SU-DHL-6 (cell line): ENCODE measurements at regions not wholly inside any gene's neighbourhood (a gene's known extent, or its start where the extent isn't known, plus 50 kb on each side); places are given as distances from the start of the nearest gene placed in this dataset.

Experiments
- H2AFZ ChIP-seq: fragments of 200-600 bp; sonication (generic); 2 replicates; pipeline ENCODE4 v1.6.1; 2014; ENCODE audit warnings: low read depth, mild to moderate bottlenecking, moderate library complexity, mixed read lengths, antibody characterized with exemption, low read length; ENCODE audit not compliant: severe bottlenecking
- H3F3A ChIP-seq: fragments of 200-600 bp; shearing (Covaris generic); 2 replicates; pipeline ENCODE4 v1.6.0; 2016; ENCODE audit warnings: antibody characterized with exemption, mild to moderate bottlenecking; ENCODE audit not compliant: insufficient read depth
- H3K27ac ChIP-seq: fragments of 200-600 bp; sonication (generic); 2 replicates; pipeline ENCODE4 v1.5.1; 2016; ENCODE audit warnings: low read depth, mild to moderate bottlenecking, low read length, moderate library complexity, mixed read lengths
- H3K27me3 ChIP-seq: fragments of 200-600 bp; sonication (generic), shearing (Covaris generic); 2 replicates; pipeline ENCODE4 v1.6.0; 2014; ENCODE audit warnings: mild to moderate bottlenecking, low read length
- H3K36me3 ChIP-seq: fragments of 200-600 bp; sonication (generic); 2 replicates; pipeline ENCODE4 v1.6.1; 2014; ENCODE audit warnings: mild to moderate bottlenecking, low read length, mixed read lengths
- H3K4me2 ChIP-seq: fragments of 300-600, 200-600 bp; shearing (Covaris generic), sonication (generic); 2 replicates; pipeline ENCODE4 v1.6.0; 2014; ENCODE audit warnings: low read length, low read depth, mild to moderate bottlenecking; ENCODE audit not compliant: poor library complexity, severe bottlenecking
- H3K4me3 ChIP-seq: fragments of 200-600 bp; sonication (generic); 2 replicates; pipeline ENCODE4 v1.5.1; 2014; ENCODE audit warnings: antibody characterized with exemption, low read length, mild to moderate bottlenecking, mixed read lengths; ENCODE audit not compliant: insufficient read depth, poor library complexity, severe bottlenecking
- H3K79me2 ChIP-seq: fragments of 200-600 bp; sonication (generic); 2 replicates; pipeline ENCODE4 v1.6.1; 2014; ENCODE audit warnings: mild to moderate bottlenecking, low read length, moderate library complexity; ENCODE audit not compliant: insufficient read depth
- H3K9ac ChIP-seq: fragments of 200-600 bp; sonication (generic); 2 replicates; pipeline ENCODE4 v1.7.0; 2014; ENCODE audit warnings: mild to moderate bottlenecking, low read length
- H3K9me2 ChIP-seq: fragments of 200-600 bp; sonication (generic); replicated peaks from 2 replicates; pipeline ENCODE4 v1.6.1; 2014; ENCODE audit warnings: low read length; ENCODE audit not compliant: insufficient read depth
- H3K9me3 ChIP-seq: fragments of 200-600 bp; sonication (generic); 2 replicates; pipeline ENCODE4 v1.6.1; 2014; ENCODE audit warnings: low read length, mixed read lengths; ENCODE audit not compliant: insufficient read depth
- H4K20me1 ChIP-seq: fragments of 200-600 bp; sonication (generic); 2 replicates; pipeline ENCODE4 v1.6.1; 2014; ENCODE audit warnings: low read depth, mild to moderate bottlenecking, antibody characterized with exemption, low read length, moderate library complexity, mixed read lengths
- CTCF ChIP-seq: fragments of 200-600 bp; sonication (generic); IDR thresholded peaks from one replicate; pipeline ENCODE4 v1.5.1; 2017; ENCODE audit warnings: antibody characterized with exemption, mild to moderate bottlenecking, low read length, moderate library complexity; ENCODE audit not compliant: insufficient read depth, poor library complexity, severe bottlenecking
- EZH2phosphoT487 ChIP-seq: fragments of 200-600 bp; sonication (generic), shearing (Covaris generic); conservative IDR thresholded peaks from 2 replicates; pipeline ENCODE4 v1.6.1; 2018; ENCODE audit warnings: mild to moderate bottlenecking, antibody characterized with exemption, low read length, moderate library complexity, mixed read lengths

- no peak overlapping the region for H3K27ac ChIP-seq
- TF ChIP-seq EZH2phosphoT487 (no peak), CTCF (no peak)
Observed at GRCh38 chr12:115823635-115824034, 453.9 kb downstream of the MED13L start.

GRCh38 chr12:115820656-115821055 is 456.8 kb downstream of the MED13L start:
- H3K36me3 ChIP-seq: no peaks in the 10 kb centered on the region
- H3K9me2 ChIP-seq: no peaks in the 10 kb centered on the region
- no peak overlapping the region for H2AFZ ChIP-seq
- no peak overlapping the region for H3K4me2 ChIP-seq
- H3K27ac ChIP-seq: no peak overlapping the region
- no peaks in the 10 kb centered on the region for H4K20me1 ChIP-seq
- no peaks in the 10 kb centered on the region for H3K27me3 ChIP-seq
- TF ChIP-seq CTCF (no peak), EZH2phosphoT487 (no peak)
- H3K9ac ChIP-seq: no peak overlapping the region
- H3K79me2 ChIP-seq: no peaks in the 10 kb centered on the region
- no peaks in the 10 kb centered on the region for H3K9me3 ChIP-seq
- no peaks in the 10 kb centered on the region for H3F3A ChIP-seq
- H3K4me3 ChIP-seq: no peak overlapping the region

More at GRCh38 chr12:115823635-115824034, 453.9 kb downstream of the MED13L start:
- Histone ChIP-seq H3K9me3 (no peaks in the 10 kb centered on the region), H4K20me1 (no peaks in the 10 kb centered on the region), H3K27me3 (no peaks in the 10 kb centered on the region), H3K36me3 (no peaks in the 10 kb centered on the region), H3K9me2 (no peaks in the 10 kb centered on the region), H3K9ac (no peak overlapping the region), H2AFZ (no peak overlapping the region), H3K4me2 (no peak overlapping the region), H3K4me3 (no peak overlapping the region), H3K79me2 (no peaks in the 10 kb centered on the region), H3F3A (no peaks in the 10 kb centered on the region)

GRCh38 chr12:115818973-115819372 is 458.5 kb downstream of the MED13L start:
- Histone ChIP-seq H3F3A (no peaks in the 10 kb centered on the region), H3K36me3 (no peaks in the 10 kb centered on the region), H3K27ac (no peak overlapping the region), H3K4me2 (no peak overlapping the region), H3K4me3 (no peak overlapping the region), H4K20me1 (no peaks in the 10 kb centered on the region), H3K9me3 (no peaks in the 10 kb centered on the region), H3K79me2 (no peaks in the 10 kb centered on the region), H3K9ac (no peak overlapping the region), H3K9me2 (no peaks in the 10 kb centered on the region), H3K27me3 (no peaks in the 10 kb centered on the region), H2AFZ (no peak overlapping the region)
- TF ChIP-seq EZH2phosphoT487 (no peak), CTCF (no peak)

GRCh38 chr12:115817389-115817788 is 460.1 kb downstream of the MED13L start:
- no peaks in the 10 kb centered on the region for H3K36me3 ChIP-seq
- H3K4me3 ChIP-seq: no peak overlapping the region
- TF ChIP-seq CTCF: no peak
- no peak for TF ChIP-seq EZH2phosphoT487
- no peak overlapping the region for H3K9ac ChIP-seq
- no peaks in the 10 kb centered on the region for H3F3A ChIP-seq
- H3K9me2 ChIP-seq: no peaks in the 10 kb centered on the region
- no peaks in the 10 kb centered on the region for H3K9me3 ChIP-seq
- no peak overlapping the region for H3K27ac ChIP-seq
- H2AFZ ChIP-seq: no peak overlapping the region
- H3K27me3 ChIP-seq: no peaks in the 10 kb centered on the region
- no peaks in the 10 kb centered on the region for H4K20me1 ChIP-seq
- H3K79me2 ChIP-seq: no peaks in the 10 kb centered on the region
- H3K4me2 ChIP-seq: no peak overlapping the region
